ENCODE measurements at regions not wholly inside any gene's neighbourhood (a gene's known extent, or its start where the extent isn't known, plus 50 kb on each side); places are given as distances from the start of the nearest gene placed in this dataset.

- H4K20me1 ChIP-seq (ENCODE audit: low read depth, low read length), result no peaks in the 10 kb centered on the region
- no peak overlapping the region for H3K4me2 ChIP-seq (ENCODE audit: low read depth, low read length, poor library complexity, severe bottlenecking)
- H3K4me3 ChIP-seq (ENCODE audit: insufficient read depth, low read length, poor library complexity, severe bottlenecking), result no peak overlapping the region
- H3K27ac ChIP-seq (ENCODE audit: low read depth, low read length), result no peak overlapping the region
- no peaks in the 10 kb centered on the region for H3K36me3 ChIP-seq (ENCODE audit: low read length)
- no peaks in the 10 kb centered on the region for H3F3A ChIP-seq (ENCODE audit: insufficient read depth)
- no peak overlapping the region for H2AFZ ChIP-seq (ENCODE audit: low read depth, low read length, severe bottlenecking)
- H3K9me3 ChIP-seq (ENCODE audit: insufficient read depth, low read length), result no peaks in the 10 kb centered on the region
- H3K27me3 ChIP-seq (ENCODE audit: low read length), result no peaks in the 10 kb centered on the region
- no peak overlapping the region for H3K9ac ChIP-seq (ENCODE audit: low read length)
- TF ChIP-seq EZH2phosphoT487 (conservative IDR thresholded peaks at IDR 0.05; ENCODE audit: low read length), result no peak
- TF ChIP-seq, protein P1, sequence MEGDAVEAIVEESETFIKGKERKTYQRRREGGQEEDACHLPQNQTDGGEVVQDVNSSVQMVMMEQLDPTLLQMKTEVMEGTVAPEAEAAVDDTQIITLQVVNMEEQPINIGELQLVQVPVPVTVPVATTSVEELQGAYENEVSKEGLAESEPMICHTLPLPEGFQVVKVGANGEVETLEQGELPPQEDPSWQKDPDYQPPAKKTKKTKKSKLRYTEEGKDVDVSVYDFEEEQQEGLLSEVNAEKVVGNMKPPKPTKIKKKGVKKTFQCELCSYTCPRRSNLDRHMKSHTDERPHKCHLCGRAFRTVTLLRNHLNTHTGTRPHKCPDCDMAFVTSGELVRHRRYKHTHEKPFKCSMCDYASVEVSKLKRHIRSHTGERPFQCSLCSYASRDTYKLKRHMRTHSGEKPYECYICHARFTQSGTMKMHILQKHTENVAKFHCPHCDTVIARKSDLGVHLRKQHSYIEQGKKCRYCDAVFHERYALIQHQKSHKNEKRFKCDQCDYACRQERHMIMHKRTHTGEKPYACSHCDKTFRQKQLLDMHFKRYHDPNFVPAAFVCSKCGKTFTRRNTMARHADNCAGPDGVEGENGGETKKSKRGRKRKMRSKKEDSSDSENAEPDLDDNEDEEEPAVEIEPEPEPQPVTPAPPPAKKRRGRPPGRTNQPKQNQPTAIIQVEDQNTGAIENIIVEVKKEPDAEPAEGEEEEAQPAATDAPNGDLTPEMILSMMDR (IDR thresholded peaks at IDR 0.05; ENCODE audit: insufficient read depth, low read length, poor library complexity, severe bottlenecking), result no peak
- no peaks in the 10 kb centered on the region for H3K9me2 ChIP-seq (replicated peaks; ENCODE audit: insufficient read depth, low read length)
- no peaks in the 10 kb centered on the region for H3K79me2 ChIP-seq (ENCODE audit: insufficient read depth, low read length)
Measured at GRCh38 chr3:97417-98258, 98.9 kb upstream of the CHL1 start.

DNA sequence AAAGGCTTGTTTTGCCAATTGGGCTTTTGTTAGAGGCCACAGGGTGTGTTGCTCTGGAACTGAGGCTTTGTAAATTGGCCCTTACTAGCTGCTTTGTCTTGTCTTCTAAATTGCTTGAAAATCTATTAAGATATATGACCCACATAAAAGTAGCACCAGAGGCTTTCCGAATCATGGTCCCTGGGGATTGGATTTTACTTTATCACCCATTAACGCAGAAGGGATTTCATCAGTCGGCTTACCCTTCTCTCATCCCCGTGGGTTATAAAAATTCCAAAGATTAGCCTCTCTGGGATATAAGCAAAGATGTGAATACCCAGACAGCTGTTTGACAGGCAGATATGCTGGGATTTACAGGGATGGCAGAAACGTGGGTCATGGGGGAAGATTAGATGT lies 98.3 kb upstream of the CHL1 start:
- Histone ChIP-seq H3K9ac (ENCODE audit: low read length) (no peak overlapping the region), H3K79me2 (ENCODE audit: insufficient read depth, low read length) (no peaks in the 10 kb centered on the region), H3K9me3 (ENCODE audit: insufficient read depth, low read length) (no peaks in the 10 kb centered on the region), H3K4me2 (ENCODE audit: low read depth, low read length, poor library complexity, severe bottlenecking) (no peak overlapping the region), H3K9me2 (replicated peaks; ENCODE audit: insufficient read depth, low read length) (no peaks in the 10 kb centered on the region), H3K36me3 (ENCODE audit: low read length) (no peaks in the 10 kb centered on the region), H2AFZ (ENCODE audit: low read depth, low read length, severe bottlenecking) (no peak overlapping the region), H3K27ac (ENCODE audit: low read depth, low read length) (no peak overlapping the region), H3K27me3 (ENCODE audit: low read length) (no peaks in the 10 kb centered on the region), H3K4me3 (ENCODE audit: insufficient read depth, low read length, poor library complexity, severe bottlenecking) (no peak overlapping the region), H3F3A (ENCODE audit: insufficient read depth) (no peaks in the 10 kb centered on the region), H4K20me1 (ENCODE audit: low read depth, low read length) (no peaks in the 10 kb centered on the region)
- TF ChIP-seq, protein P1 (IDR thresholded peaks at IDR 0.05; ENCODE audit: insufficient read depth, low read length, poor library complexity, severe bottlenecking), result no peak

DNA sequence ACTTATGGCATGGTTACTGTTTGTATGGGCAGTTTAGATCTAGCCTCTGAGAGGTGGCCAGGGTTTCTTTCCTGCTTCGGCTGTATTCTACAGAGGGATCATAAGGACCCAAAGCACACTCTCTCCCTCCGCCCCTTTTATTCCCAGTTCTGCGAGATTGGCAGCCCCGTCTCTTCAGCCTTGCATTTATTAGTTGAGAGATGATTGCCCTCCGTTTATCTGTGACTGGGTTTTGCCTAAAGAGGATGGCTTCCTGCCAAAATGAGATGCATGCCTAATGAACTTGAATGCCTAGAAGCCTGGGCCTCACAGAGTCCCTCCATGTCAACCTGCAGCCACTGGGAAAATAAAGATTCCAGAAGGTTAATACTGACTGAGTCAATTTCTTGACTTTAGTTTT lies 97.1 kb upstream of the CHL1 start:
- Histone ChIP-seq H3K79me2 (ENCODE audit: insufficient read depth, low read length) (no peaks in the 10 kb centered on the region), H3K4me3 (ENCODE audit: insufficient read depth, low read length, poor library complexity, severe bottlenecking) (no peak overlapping the region), H3F3A (ENCODE audit: insufficient read depth) (no peaks in the 10 kb centered on the region), H3K9me3 (ENCODE audit: insufficient read depth, low read length) (no peaks in the 10 kb centered on the region), H2AFZ (ENCODE audit: low read depth, low read length, severe bottlenecking) (no peak overlapping the region), H3K36me3 (ENCODE audit: low read length) (no peaks in the 10 kb centered on the region), H3K9ac (ENCODE audit: low read length) (no peak overlapping the region), H3K27ac (ENCODE audit: low read depth, low read length) (no peak overlapping the region), H3K9me2 (replicated peaks; ENCODE audit: insufficient read depth, low read length) (no peaks in the 10 kb centered on the region), H3K4me2 (ENCODE audit: low read depth, low read length, poor library complexity, severe bottlenecking) (no peak overlapping the region), H4K20me1 (ENCODE audit: low read depth, low read length) (no peaks in the 10 kb centered on the region), H3K27me3 (ENCODE audit: low read length) (no peaks in the 10 kb centered on the region)
- TF ChIP-seq EZH2phosphoT487 (conservative IDR thresholded peaks at IDR 0.05; ENCODE audit: low read length), result no peak
- TF ChIP-seq, protein P1 (IDR thresholded peaks at IDR 0.05; ENCODE audit: insufficient read depth, low read length, poor library complexity, severe bottlenecking), result no peak

All from SU-DHL-6 (cell line).